ENCODE measurements at regions not wholly inside any gene's neighbourhood (a gene's known extent, or its start where the extent isn't known, plus 50 kb on each side); places are given as distances from the start of the nearest gene placed in this dataset.
A peak's percentile ranks its signal among the peaks of the same experiment; 100 is the strongest.

GRCh38 chr16:52068447-52069074 lies 478.4 kb downstream of the TOX3 start:
- H3K9me3 ChIP-seq (replicated peaks in 1 of 2; ENCODE audit: control insufficient read depth in 2 of 2, insufficient read depth in 1 of 2, low read depth in 1 of 2, low read length in 2 of 2), result no peaks in the 10 kb centered on the region
- H2BK120ac ChIP-seq (ENCODE audit: low read depth, low read length), result no peak overlapping the region
- H3K4me2 ChIP-seq (ENCODE audit: insufficient read depth, low read length, poor library complexity, severe bottlenecking), result no peak overlapping the region
- no peaks in the 10 kb centered on the region for H3K27me3 ChIP-seq (ENCODE audit: control insufficient read depth in 3 of 3, insufficient read depth in 3 of 3, low read depth in 1 of 3, low read length in 3 of 3)
- no peak overlapping the region for H3K18ac ChIP-seq (ENCODE audit: low read length)
- H4K91ac ChIP-seq (ENCODE audit: low read depth, low read length, poor library complexity), result no peak overlapping the region
- no peak overlapping the region for H2AK5ac ChIP-seq (ENCODE audit: low read depth, low read length)
- no CpG with 5 or more reads among the region's 8 CpGs for WGBS, 2 donors (ENCODE audit: extremely low coverage in 2 of 2, insufficient read length in 2 of 2, insufficient replicate concordance in 1 of 2)
- no peak overlapping the region for H2BK15ac ChIP-seq (ENCODE audit: low read length)
- H2BK12ac ChIP-seq (ENCODE audit: low read length), result no peak overlapping the region
- H3K36me3 ChIP-seq (replicated peaks in 1 of 2; ENCODE audit: control insufficient read depth in 2 of 2, insufficient read depth in 2 of 2, low read length in 2 of 2), result no peaks in the 10 kb centered on the region
- H3K79me1 ChIP-seq (ENCODE audit: low read depth, low read length), result no peaks in the 10 kb centered on the region
- peak; percentile 45 for DNase-seq (ENCODE audit: low spot score)
- no peak overlapping the region for H3K4ac ChIP-seq (ENCODE audit: low read length)
- H3K9ac ChIP-seq (ENCODE audit: low read depth, low read length, poor library complexity), result no peak overlapping the region
- no peak overlapping the region for H4K8ac ChIP-seq (ENCODE audit: low read depth, low read length)
- H3K14ac ChIP-seq (ENCODE audit: low read length), result no peak overlapping the region
- H3K27ac ChIP-seq (replicated peaks; ENCODE audit: low read length), result no peak overlapping the region
- no peak overlapping the region for H2BK5ac ChIP-seq (ENCODE audit: low read length)
- no peak overlapping the region for H3K4me3 ChIP-seq (ENCODE audit: low read length in 2 of 2)
- peaks cover 0 to 3% of the 10 kb centered on the region in 2 donors for H3K4me1 ChIP-seq (ENCODE audit: control insufficient read depth in 2 of 2, insufficient read depth in 1 of 2, low read depth in 1 of 2, low read length in 2 of 2)
- H2AFZ ChIP-seq (ENCODE audit: low read length), result peak overlapping the region; percentile 1
- H3K23ac ChIP-seq (ENCODE audit: low read depth, low read length, poor library complexity), result no peak overlapping the region

GRCh38 chr16:52066962-52067361 lies 480.0 kb downstream of the TOX3 start:
- no peak overlapping the region for H2BK12ac ChIP-seq (ENCODE audit: low read length)
- no CpG with 5 or more reads among the region's 2 CpGs for WGBS, 2 donors (ENCODE audit: extremely low coverage in 2 of 2, insufficient read length in 2 of 2, insufficient replicate concordance in 1 of 2)
- no peak overlapping the region for H3K27ac ChIP-seq (replicated peaks; ENCODE audit: low read length)
- H3K4me2 ChIP-seq (ENCODE audit: insufficient read depth, low read length, poor library complexity, severe bottlenecking), result no peak overlapping the region
- H3K9ac ChIP-seq (ENCODE audit: low read depth, low read length, poor library complexity), result no peak overlapping the region
- H2AK5ac ChIP-seq (ENCODE audit: low read depth, low read length), result no peak overlapping the region
- H3K4me3 ChIP-seq (ENCODE audit: low read length in 2 of 2), result no peak overlapping the region
- H3K79me1 ChIP-seq (ENCODE audit: low read depth, low read length), result no peaks in the 10 kb centered on the region
- H2BK5ac ChIP-seq (ENCODE audit: low read length), result no peak overlapping the region
- no peaks in the 10 kb centered on the region for H3K27me3 ChIP-seq (ENCODE audit: control insufficient read depth in 3 of 3, insufficient read depth in 3 of 3, low read depth in 1 of 3, low read length in 3 of 3)
- H3K18ac ChIP-seq (ENCODE audit: low read length), result no peak overlapping the region
- no peak overlapping the region for H4K8ac ChIP-seq (ENCODE audit: low read depth, low read length)
- no peaks in the 10 kb centered on the region for H3K36me3 ChIP-seq (replicated peaks in 1 of 2; ENCODE audit: control insufficient read depth in 2 of 2, insufficient read depth in 2 of 2, low read length in 2 of 2)
- H2AFZ ChIP-seq (ENCODE audit: low read length), result no peak overlapping the region
- H3K14ac ChIP-seq (ENCODE audit: low read length), result no peak overlapping the region
- H2BK120ac ChIP-seq (ENCODE audit: low read depth, low read length), result no peak overlapping the region
- H3K4me1 ChIP-seq (ENCODE audit: control insufficient read depth in 2 of 2, insufficient read depth in 1 of 2, low read depth in 1 of 2, low read length in 2 of 2), result peaks cover 0 to 3% of the 10 kb centered on the region in 2 donors
- DNase-seq (ENCODE audit: low spot score), result no peak
- H2BK15ac ChIP-seq (ENCODE audit: low read length), result no peak overlapping the region
- H3K4ac ChIP-seq (ENCODE audit: low read length), result no peak overlapping the region
- H3K9me3 ChIP-seq (replicated peaks in 1 of 2; ENCODE audit: control insufficient read depth in 2 of 2, insufficient read depth in 1 of 2, low read depth in 1 of 2, low read length in 2 of 2), result no peaks in the 10 kb centered on the region
- H4K91ac ChIP-seq (ENCODE audit: low read depth, low read length, poor library complexity), result no peak overlapping the region
- H3K23ac ChIP-seq (ENCODE audit: low read depth, low read length, poor library complexity), result no peak overlapping the region

DNA sequence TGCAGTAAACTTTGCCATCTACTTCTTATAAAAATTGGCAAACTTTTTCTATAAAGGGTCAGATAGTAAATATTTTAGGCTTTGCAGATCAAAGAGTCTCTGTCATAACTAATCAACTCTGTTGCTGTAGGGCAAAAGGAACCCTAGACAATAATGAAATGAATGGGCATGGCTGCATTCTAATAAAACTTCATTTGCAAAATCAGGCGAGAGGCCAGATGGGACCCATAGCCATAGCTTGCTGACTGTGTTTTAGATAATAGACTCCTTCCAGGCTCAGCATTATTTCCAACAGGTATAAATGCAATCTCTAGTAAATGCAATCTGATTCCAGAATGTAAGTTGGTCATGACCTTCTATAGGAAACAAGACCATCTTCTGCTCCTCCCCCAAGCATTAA lies 490.7 kb downstream of the TOX3 start:
- Histone ChIP-seq H3K27me3 (ENCODE audit: control insufficient read depth in 3 of 3, insufficient read depth in 3 of 3, low read depth in 1 of 3, low read length in 3 of 3) (no peaks in the 10 kb centered on the region), H3K4ac (ENCODE audit: low read length) (no peak overlapping the region), H2BK15ac (ENCODE audit: low read length) (no peak overlapping the region), H3K9ac (ENCODE audit: low read depth, low read length, poor library complexity) (no peak overlapping the region), H2AK5ac (ENCODE audit: low read depth, low read length) (no peak overlapping the region), H3K4me3 (ENCODE audit: low read length in 2 of 2) (no peak overlapping the region), H2AFZ (ENCODE audit: low read length) (no peak overlapping the region), H3K36me3 (replicated peaks in 1 of 2; ENCODE audit: control insufficient read depth in 2 of 2, insufficient read depth in 2 of 2, low read length in 2 of 2) (no peaks in the 10 kb centered on the region), H3K4me1 (ENCODE audit: control insufficient read depth in 2 of 2, insufficient read depth in 1 of 2, low read depth in 1 of 2, low read length in 2 of 2) (no peaks in the 10 kb centered on the region), H3K79me1 (ENCODE audit: low read depth, low read length) (no peaks in the 10 kb centered on the region), H2BK120ac (ENCODE audit: low read depth, low read length) (no peak overlapping the region), H4K91ac (ENCODE audit: low read depth, low read length, poor library complexity) (no peak overlapping the region), H3K9me3 (replicated peaks in 1 of 2; ENCODE audit: control insufficient read depth in 2 of 2, insufficient read depth in 1 of 2, low read depth in 1 of 2, low read length in 2 of 2) (no peaks in the 10 kb centered on the region), H4K8ac (ENCODE audit: low read depth, low read length) (no peak overlapping the region), H3K14ac (ENCODE audit: low read length) (no peak overlapping the region), H2BK12ac (ENCODE audit: low read length) (no peak overlapping the region), H3K4me2 (ENCODE audit: insufficient read depth, low read length, poor library complexity, severe bottlenecking) (no peak overlapping the region), H3K27ac (replicated peaks; ENCODE audit: low read length) (no peak overlapping the region), H3K18ac (ENCODE audit: low read length) (no peak overlapping the region), H2BK5ac (ENCODE audit: low read length) (no peak overlapping the region), H3K23ac (ENCODE audit: low read depth, low read length, poor library complexity) (no peak overlapping the region)
- WGBS, 2 donors (ENCODE audit: extremely low coverage in 2 of 2, insufficient read length in 2 of 2, insufficient replicate concordance in 1 of 2), result no CpG with 5 or more reads among the region's 1 CpG
- DNase-seq (ENCODE audit: low spot score), result no peak

DNA sequence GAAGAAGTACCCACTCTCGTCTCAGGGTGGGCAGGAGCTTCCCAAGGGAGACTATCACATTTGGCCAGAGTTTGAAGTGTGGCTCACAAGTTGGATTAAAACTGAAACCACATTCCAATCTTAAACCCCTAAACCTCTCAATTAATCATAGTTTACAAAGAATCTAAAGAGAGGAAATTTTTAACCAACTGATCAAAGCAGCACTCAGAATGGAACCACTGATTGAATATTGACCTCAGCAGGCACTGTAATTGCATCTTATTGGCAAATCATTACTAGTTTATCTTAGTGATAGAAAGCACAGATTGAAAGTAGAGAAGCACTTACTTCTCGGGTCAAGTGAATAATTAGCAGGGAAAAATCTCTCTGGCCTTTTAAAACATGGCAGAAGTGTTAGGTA lies 491.6 kb downstream of the TOX3 start:
- no peaks in the 10 kb centered on the region for H3K36me3 ChIP-seq (replicated peaks in 1 of 2; ENCODE audit: control insufficient read depth in 2 of 2, insufficient read depth in 2 of 2, low read length in 2 of 2)
- H2AK5ac ChIP-seq (ENCODE audit: low read depth, low read length), result no peak overlapping the region
- no peak overlapping the region for H3K9ac ChIP-seq (ENCODE audit: low read depth, low read length, poor library complexity)
- H2BK15ac ChIP-seq (ENCODE audit: low read length), result no peak overlapping the region
- no peak overlapping the region for H2BK5ac ChIP-seq (ENCODE audit: low read length)
- H4K91ac ChIP-seq (ENCODE audit: low read depth, low read length, poor library complexity), result no peak overlapping the region
- no peak overlapping the region for H3K23ac ChIP-seq (ENCODE audit: low read depth, low read length, poor library complexity)
- H2BK120ac ChIP-seq (ENCODE audit: low read depth, low read length), result no peak overlapping the region
- WGBS, 2 donors (ENCODE audit: extremely low coverage in 2 of 2, insufficient read length in 2 of 2, insufficient replicate concordance in 1 of 2), result no CpG with 5 or more reads among the region's 2 CpGs
- H2BK12ac ChIP-seq (ENCODE audit: low read length), result no peak overlapping the region
- H3K4ac ChIP-seq (ENCODE audit: low read length), result no peak overlapping the region
- no peak overlapping the region for H3K4me2 ChIP-seq (ENCODE audit: insufficient read depth, low read length, poor library complexity, severe bottlenecking)
- DNase-seq (ENCODE audit: low spot score), result no peak
- H2AFZ ChIP-seq (ENCODE audit: low read length), result no peak overlapping the region
- H4K8ac ChIP-seq (ENCODE audit: low read depth, low read length), result no peak overlapping the region
- H3K9me3 ChIP-seq (replicated peaks in 1 of 2; ENCODE audit: control insufficient read depth in 2 of 2, insufficient read depth in 1 of 2, low read depth in 1 of 2, low read length in 2 of 2), result no peaks in the 10 kb centered on the region
- H3K4me1 ChIP-seq (ENCODE audit: control insufficient read depth in 2 of 2, insufficient read depth in 1 of 2, low read depth in 1 of 2, low read length in 2 of 2), result no peaks in the 10 kb centered on the region
- no peak overlapping the region for H3K18ac ChIP-seq (ENCODE audit: low read length)
- H3K14ac ChIP-seq (ENCODE audit: low read length), result no peak overlapping the region
- H3K27ac ChIP-seq (replicated peaks; ENCODE audit: low read length), result no peak overlapping the region
- H3K27me3 ChIP-seq (ENCODE audit: control insufficient read depth in 3 of 3, insufficient read depth in 3 of 3, low read depth in 1 of 3, low read length in 3 of 3), result no peaks in the 10 kb centered on the region
- H3K4me3 ChIP-seq (ENCODE audit: low read length in 2 of 2), result no peak overlapping the region
- H3K79me1 ChIP-seq (ENCODE audit: low read depth, low read length), result no peaks in the 10 kb centered on the region

All from neuronal stem cell (in vitro differentiated cells).